ENCODE measurements at regions not wholly inside any gene's neighbourhood (a gene's known extent, or its start where the extent isn't known, plus 50 kb on each side); places are given as distances from the start of the nearest gene placed in this dataset.
"Not testable (repeated sequence)": the region's sequence is repeated elsewhere in the genome, so short reads cannot be mapped to it uniquely, and the experiment has no call there.

DNA sequence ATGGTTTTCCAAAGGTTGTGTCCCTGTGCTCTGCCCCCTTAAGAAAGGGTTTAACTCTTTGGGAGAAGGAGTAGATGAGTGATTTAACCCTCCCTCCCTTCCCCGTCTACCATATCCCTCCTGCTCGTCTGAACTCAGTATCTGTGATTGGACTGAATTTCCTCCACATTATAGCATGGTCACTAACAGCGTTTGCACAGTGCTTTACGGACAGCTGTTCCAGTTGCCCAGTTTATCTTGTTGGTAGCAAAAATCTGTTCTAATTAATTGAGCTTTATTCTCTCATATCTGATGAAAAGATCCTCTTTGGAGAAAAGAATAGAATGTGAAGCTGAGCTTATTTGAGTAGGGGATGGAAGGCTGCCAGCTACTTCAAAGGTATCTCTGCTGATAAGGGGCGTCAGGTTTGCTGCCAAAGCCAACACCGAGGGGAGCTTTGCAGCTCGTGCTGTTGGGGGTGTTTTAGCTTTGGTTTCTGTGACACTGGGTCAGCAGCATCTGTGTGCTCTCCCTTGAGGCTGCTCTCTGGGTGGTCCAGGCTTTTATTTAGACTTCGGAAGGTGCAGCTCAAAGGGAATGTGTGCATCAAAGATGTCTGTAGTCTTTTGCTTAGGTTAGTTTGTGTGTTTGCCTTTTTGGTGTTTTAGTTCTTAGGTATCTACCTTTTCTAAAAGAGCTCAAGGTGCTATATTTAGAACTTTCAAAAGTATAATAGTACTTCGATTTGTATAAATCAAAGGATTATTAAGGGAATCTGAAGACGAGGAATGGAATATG, 118.8 kb upstream of the IKBKE start:
- DNase-seq; intact Hi-C loops (cut with micrococcal nuclease): not testable (repeated sequence)
- ATAC-seq: peak; percentile 31

DNA sequence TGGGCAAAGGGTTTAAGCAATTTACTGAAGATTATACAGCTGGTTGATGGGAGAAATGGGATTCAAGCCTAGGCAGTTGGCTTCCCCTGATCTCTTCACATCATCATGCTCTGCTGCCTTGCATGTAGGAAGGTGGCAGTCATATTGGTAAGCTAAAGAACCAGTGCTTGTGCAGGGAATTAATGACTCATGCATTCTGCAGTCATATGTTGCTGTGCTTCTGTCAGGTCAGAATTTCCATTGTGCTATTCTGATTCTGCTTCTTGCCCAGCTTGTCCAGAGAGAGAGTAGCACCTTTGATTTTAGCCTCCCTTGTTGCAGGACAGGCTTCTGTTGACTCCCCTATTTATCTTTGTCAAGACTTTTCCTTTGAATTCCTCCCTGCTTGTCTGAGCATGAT, 114.0 kb upstream of the IKBKE start:
- ATAC-seq; DNase-seq; intact Hi-C loops (cut with micrococcal nuclease): not testable (repeated sequence)

DNA sequence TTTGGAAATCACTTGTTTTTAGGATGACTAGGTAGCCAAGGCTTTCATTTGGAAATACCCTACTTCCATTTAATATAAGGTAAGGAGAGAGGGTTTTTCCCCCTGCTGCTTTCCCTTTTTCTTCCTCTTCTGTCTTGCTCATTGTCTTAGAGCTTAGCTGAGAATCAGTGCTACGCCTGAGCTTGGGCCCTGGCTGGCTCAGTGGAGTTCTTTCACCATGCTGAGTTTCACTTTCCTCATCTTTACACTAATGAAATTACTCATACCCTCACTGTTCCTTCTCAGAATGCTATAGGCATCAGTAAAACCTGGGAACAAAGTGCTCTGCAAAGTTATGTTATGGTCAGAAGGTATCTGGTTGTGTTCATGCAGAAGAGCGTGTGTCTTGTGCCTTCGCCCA, 112.3 kb upstream of the IKBKE start:
- ATAC-seq; intact Hi-C loops (cut with micrococcal nuclease); DNase-seq: not testable (repeated sequence)

DNA sequence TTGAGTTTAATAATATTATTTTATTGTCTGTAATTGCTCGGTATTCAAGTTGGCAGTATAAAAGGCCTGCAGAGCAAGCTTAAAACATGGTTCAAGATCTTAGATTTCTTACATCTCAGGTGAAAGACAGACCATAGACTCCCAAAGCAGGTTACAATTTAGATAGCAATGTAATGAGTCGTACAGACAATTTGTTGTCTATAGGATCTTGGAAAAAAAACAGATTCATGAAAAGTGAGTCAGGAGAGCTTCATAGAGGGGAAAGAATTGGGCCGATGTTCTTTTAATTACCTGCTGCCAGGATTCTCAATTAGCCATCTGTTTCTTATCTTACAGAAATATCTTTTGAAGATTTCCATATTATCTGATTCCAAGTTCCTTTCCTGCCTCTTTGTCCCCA, 111.5 kb upstream of the IKBKE start:
- ATAC-seq; DNase-seq; intact Hi-C loops (cut with micrococcal nuclease): not testable (repeated sequence)

DNA sequence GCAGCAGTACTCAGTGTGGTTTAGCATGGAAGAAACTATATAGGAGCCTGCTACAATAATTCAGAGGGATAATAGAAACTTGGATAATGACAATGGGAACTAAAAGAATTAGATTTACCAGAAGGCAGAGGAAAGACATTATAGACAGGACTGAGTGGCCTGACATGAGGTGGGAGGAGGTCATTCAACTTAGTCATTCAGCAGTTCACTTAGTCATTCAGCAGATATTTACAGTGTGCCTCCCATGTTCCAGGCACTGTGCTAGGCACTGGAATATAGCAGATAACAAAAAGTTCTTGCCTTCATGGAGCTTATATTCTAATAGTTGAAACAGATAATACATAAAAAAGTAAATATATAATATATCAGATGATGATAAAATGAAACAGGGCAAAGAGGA, 110.9 kb upstream of the IKBKE start:
- intact Hi-C loops (cut with micrococcal nuclease); ATAC-seq: not testable (repeated sequence)

DNA sequence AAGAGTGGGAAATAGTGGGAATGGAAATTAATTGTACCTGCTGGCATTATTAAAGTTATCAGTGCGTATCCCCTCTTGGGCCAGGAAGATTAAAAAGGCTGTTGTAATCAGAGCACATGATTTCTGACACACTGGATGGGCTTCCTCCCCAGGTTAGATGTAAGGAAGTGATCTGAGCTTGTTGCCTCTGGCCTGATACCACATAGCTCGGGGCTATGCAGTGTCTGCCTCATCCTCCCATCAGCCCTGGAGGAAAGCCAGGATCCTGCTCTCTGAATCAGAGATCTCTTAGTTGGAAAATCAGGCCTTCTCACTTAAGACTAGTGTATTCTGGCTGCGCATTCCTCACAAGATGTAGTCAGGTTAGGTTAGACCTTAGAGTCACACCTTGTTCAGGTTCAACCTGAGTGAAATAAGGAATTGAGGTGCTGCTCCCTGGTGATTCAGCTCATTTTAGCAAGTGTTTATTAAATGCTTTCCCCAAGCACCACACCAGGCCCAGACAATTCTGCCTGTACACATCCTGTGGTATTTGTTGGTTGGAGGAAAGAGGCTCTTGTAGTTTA, 108.2 kb upstream of the IKBKE start:
- intact Hi-C loops (cut with micrococcal nuclease); DNase-seq; ATAC-seq: not testable (repeated sequence)

More for the DNA sequence above, 110.9 kb upstream of the IKBKE start:
- not testable (repeated sequence) for DNase-seq

DNA sequence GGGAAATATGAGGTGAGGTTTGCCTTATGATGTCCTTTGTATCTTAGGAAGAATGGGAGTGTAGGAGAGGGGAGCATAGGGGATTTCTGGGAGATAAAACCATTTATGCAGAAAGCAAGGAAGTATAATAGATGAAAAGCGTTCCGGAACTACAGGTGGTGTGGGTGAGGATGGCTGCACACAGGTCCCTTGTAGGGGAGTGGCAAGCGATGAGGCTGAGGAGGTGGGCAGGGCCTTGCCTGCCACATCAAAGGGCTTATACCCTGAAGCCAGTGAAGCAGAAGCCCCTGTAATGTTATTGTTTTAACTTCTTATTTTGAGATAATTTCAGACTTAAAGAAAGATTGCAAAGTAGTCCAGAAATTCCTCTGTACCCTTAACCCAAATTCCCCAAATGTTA, 107.3 kb upstream of the IKBKE start:
- DNase-seq; ATAC-seq; intact Hi-C loops (cut with micrococcal nuclease): not testable (repeated sequence)

DNA sequence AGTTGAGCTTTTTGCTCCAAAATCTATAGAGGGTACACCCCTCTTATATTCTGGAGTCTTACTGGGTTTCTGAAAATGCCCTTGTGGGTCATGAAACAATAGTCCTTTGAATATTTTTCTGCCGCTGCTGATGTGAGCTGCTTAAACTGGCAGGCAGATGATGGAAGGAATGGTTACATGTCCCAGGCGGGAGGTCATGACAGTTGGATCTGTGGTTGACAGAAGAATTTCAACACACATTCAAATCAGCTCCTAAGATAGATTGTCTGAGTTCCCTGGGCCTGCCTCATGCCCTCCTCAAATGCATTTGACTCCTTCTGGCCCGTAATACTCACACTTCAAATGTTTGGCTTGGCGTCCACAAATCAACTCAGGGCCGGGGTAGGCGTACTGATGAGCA, 105.0 kb upstream of the IKBKE start:
- intact Hi-C loops (cut with micrococcal nuclease); DNase-seq: not testable (repeated sequence)
- peak; percentile 41 for ATAC-seq

DNA sequence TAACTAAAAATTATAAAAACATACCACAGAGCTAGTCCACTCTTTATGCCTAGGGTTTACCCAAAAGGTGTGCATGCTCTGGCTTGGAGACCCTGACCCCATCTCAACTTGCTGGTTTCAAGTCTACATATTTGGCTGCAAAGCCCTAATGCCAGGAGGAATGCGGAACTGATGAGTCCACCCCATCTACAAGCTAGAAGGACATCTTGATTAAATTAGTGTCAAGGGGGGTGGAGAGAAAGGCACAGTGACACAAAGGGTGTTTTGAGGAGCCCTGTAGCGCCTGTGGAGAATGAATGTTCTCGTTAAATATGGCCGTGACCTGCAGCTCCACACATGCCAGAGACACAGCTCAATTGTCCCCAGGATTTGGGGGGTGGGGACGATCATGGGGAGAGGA, 104.1 kb upstream of the IKBKE start:
- intact Hi-C loops (cut with micrococcal nuclease); ATAC-seq; DNase-seq: not testable (repeated sequence)

DNA sequence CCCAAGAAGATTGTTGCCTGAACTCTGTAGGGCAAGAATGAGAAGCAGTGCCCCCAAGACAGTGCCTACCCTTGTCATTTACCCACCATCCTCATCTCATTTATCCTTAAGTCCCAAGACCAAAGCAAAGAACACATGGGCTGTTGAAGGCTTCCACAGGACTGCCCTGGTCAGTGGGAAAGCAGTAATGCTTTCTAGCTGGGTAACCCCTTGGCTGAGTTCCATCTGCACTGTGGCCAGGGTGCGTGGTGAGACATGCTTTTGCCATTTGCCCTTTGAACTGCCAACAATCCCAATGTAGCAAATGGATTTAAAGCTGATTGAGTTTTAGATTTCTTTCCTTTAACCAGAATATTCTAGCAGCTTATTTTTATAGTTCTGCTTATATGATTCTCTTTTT, 103.5 kb upstream of the IKBKE start:
- DNase-seq; intact Hi-C loops (cut with micrococcal nuclease); ATAC-seq: not testable (repeated sequence)

DNA sequence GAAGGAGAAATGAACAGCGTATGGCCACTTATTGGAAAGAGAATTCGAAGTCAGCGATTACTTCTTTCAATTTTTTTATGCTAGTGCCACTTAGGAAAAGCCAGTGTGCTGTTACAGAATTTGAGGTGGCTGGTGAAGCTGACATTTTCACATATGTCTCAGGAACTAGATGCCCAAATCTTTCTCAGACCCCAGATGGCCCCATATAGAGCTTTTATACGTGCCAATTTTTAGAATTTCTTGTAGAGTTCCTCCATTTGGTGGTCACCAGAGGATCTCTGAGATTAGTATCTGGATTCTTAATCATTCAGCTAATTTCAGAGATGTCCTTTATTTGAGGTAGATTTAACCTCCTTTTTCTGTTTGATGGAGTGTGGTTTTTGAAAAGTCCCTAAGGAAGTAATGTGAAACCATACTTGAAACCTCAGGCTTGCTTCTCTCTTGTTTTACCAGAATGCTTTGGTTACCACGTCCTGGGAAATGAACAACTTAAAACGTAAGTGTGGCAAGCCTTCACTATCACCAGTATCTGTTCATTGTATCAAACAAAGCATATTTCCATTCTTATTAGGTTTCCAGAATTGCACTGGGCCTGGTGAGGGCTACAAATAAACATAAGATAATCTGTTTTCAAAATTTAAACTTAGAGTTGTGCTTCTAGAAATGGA, 102.2 kb upstream of the IKBKE start:
- intact Hi-C loops (cut with micrococcal nuclease); DNase-seq; ATAC-seq: not testable (repeated sequence)

DNA sequence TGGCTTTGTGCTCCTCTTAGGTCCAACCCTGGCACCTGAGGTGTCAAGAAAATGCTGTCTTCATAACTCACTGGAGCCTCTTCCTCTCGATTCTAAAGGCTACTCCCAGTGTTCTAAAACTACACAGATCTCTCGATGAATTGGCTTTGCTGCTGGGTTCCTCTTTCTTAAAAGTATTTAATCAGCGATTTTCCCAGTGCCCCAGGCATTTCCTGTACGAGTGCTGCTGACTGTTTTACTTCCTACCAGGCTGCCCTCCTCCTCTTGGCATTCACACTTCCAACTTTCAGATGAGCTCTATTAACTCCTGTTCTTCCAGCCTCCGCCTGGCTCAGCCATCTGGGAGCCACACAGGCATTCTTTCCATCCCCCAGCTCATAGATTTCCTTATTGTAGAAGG, 95.6 kb upstream of the IKBKE start:
- DNase-seq; intact Hi-C loops (cut with micrococcal nuclease): not testable (repeated sequence)
- ATAC-seq: peak; percentile 75

DNA sequence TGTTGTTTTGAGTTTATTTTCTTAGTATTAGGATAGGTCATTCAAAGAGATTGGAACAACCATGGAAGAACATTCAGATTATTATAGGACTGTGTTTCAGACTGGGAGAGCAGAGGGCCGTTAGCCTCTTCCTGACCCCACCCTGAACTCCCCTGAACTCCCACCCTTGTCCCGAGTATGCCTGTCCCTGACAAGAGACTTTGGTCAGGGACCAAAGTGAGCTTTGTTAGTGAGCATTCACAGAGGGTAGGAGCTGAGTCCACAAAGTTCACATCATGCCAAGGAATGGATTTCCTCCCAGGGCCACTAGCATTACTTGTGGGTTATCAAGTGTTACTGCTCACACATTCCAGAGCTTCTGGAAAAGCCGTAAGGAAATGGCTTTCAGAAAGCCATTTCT, 94.7 kb upstream of the IKBKE start:
- peak; percentile 17 for ATAC-seq
- DNase-seq; intact Hi-C loops (cut with micrococcal nuclease): not testable (repeated sequence)

DNA sequence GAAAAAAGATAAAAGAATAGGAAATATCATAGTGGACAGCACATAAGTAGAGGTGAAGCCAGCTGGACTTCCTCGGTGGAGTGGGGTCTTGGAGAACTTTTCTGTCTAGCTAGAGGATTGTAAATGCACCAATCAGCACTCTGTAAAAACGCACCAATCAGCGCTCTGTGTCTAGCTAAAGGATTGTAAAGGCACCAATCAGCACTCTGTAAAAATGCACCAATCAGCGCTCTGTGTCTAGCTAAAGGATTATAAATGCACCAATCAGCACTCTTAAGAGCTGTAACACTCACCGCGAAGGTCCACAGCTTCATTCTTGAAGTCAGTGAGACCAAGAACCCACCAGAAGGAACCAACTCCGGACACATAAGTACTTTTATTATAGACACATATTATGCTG, 91.8 kb upstream of the IKBKE start:
- DNase-seq; intact Hi-C loops (cut with micrococcal nuclease); ATAC-seq: not testable (repeated sequence)

DNA sequence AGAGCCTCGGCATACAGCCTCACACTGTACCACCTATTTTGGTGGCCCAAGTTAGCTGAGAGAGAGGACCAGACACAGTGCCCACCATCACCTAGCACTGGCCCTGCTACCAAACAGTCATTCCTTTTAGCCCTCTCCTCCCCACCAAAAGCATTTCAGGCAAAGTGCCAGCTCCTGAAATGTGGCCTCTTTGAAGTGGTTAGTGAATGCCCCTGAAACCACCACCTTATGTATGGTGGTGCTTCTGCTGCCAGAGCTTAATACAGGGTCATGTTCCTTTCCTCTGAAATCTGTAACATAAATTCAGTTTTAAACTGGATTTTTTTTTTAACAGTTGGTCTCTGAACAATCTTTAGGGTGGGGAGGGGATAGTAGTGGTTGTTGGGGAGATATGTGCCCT, 91.0 kb upstream of the IKBKE start:
- ATAC-seq; intact Hi-C loops (cut with micrococcal nuclease); DNase-seq: not testable (repeated sequence)

DNA sequence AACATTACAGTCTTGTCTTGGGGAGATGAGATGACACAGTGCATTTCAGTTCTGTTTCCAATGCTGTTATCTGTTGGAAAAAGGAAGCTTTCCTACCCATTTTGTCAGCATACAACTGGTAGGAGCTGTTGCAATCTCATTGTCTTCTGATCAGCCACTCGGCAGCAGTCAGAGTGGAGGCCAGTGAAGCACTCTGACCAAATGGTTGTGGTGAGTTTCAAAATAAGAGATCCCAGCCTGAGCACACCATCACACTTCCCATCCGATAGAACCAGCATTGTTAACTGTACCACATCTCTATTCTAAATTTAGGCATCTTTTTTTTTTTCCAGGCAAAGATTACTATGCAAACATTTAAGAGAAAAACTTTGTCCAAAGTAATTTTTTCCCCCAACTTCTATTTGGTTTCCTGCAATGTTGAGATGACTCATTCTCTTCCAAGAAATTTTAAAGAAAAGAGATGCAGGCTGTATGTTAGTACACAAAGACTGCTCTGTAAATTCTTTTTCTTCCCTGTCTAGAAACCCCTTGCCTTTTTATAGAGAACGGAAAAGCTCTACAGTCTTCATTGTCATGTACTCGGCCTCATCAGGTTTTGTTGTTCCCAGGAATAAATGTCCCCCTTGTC, 90.0 kb upstream of the IKBKE start:
- peak; percentile 43 for ATAC-seq
- intact Hi-C loops (cut with micrococcal nuclease); DNase-seq: not testable (repeated sequence)

DNA sequence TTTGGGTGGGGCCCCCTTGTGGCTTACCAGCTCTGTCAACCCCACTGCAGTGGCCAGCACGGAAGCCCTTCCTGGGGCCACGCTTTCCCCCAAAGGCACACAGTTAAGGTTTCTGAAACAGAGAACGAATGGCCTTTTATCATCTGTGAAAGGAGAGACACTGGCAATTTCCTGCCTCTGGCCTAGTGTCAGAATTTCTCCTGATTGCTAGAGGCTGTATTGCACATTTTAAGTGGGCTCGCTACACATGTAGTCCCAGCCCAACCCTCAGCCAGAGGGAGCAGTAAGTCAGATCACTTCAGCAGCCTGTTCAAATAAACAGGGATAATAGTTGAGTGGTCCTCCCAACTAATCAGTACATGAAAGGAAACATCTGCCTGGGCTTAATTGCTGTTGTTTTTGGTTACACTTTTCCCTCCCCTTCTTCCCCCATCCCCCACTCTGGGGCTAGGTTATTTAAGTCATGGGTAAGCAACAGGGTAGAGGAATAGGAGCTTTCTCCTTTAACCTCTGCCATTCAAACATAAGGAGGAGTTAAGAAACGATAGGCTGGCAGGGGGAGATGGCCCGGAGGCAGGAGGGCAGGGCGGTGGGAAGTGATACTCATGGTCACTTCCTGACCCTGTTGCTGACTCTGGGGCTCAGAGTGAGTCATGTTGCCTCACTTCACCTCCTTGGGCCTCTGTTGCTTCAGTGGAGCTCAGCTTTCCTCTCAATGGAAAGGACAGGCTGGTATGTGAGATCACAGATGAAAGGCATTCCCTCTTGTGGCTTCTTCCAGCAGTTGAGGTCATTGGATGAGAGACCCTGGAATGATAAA, 89.3 kb upstream of the IKBKE start:
- intact Hi-C loops (cut with micrococcal nuclease); DNase-seq: not testable (repeated sequence)
- peak; percentile 76 for ATAC-seq

DNA sequence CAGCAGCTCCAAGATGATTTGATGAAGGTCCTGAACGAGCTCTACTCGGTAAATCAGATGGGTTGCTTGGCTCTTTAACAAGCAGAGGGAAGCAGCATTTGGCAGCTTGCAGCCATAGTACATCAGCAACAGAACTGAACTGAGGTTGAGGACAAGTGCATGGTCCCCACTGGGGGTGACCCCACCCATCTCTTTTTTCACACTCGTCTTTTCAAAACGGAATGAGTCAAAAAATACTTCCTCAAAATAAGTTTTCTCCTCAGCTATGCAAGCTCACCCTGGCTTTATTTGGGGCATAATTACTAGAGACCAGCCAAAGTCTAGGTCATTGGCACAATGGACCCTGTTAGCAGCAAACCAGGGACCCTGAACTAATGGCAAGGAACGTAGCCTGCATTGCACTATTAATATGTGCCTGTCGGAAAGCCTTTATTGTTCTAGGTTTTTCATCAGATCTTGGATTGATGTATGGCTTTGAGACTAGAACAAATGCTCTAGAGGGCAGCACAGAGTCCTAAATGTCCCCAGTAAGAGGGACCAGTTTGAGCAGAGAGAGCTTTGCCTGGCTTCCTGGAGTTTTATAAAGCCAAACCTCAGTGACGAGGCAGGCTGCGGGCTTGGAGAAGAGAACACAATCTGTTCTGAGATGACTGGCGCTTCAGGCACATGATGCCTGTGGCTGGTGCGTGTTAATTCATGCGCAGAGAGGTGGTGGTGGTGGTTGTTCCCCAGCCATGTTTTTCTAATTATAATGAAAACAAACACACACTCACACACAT, 86.1 kb upstream of the IKBKE start:
- DNase-seq; intact Hi-C loops (cut with micrococcal nuclease): not testable (repeated sequence)
- peak; percentile 67 for ATAC-seq
